ENCODE measurements at regions not wholly inside any gene's neighbourhood (a gene's known extent, or its start where the extent isn't known, plus 50 kb on each side); places are given as distances from the start of the nearest gene placed in this dataset.
A peak's percentile ranks its signal among the peaks of the same experiment; 100 is the strongest.

DNA sequence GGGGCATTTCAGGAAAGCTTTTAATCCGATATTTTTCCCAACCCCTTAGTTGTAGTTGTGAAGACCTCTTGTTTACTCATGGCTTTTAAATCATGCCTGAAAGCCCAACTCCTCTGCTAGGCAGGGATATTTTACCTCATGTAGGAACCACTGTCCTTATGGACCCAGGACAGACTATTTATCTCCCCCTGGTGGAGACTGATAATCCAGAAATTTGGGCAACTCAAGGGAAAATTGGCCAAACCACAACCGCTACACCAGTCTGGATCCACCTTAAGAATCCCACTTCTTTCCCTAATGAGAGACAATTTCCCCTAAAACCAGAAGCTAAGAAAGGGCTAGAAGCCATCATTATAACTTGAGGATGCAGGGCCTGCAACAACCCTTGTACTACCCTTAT is 248.1 kb upstream of the STAC start:
- Histone ChIP-seq H4K20me1 (replicated peaks in 1 of 2; ENCODE audit: control insufficient read depth in 1 of 2, insufficient read depth in 2 of 2, low read length in 2 of 2) (no peaks in the 10 kb centered on the region), H3K4ac (replicated peaks; ENCODE audit: insufficient read length, low read depth, low read length) (no peak overlapping the region), H3K9ac (replicated peaks in 1 of 4; ENCODE audit: extremely low read depth in 1 of 4, low read depth in 3 of 4, low read length in 3 of 4) (no peak overlapping the region), H2BK12ac (ENCODE audit: low read depth, low read length) (no peak overlapping the region), H2AFZ (ENCODE audit: low read length) (no peak overlapping the region), H3K9me3 (ENCODE audit: insufficient read depth in 2 of 2, low read depth in 1 of 2, low read length in 1 of 2) (peaks cover 0 to 4% of the 10 kb centered on the region in 2 experiments; a peak in 2 of 4 replicates), H3K4me3 (ENCODE audit: extremely low read depth in 1 of 4, insufficient read depth in 2 of 4, low read depth in 3 of 4, low read length in 4 of 4) (no peak overlapping the region), H3K23me2 (ENCODE audit: low read depth, low read length) (no peaks in the 10 kb centered on the region), H3K4me1 (replicated peaks in 1 of 4; ENCODE audit: control insufficient read depth in 3 of 4, insufficient read depth in 4 of 4, low read length in 3 of 4) (no peaks in the 10 kb centered on the region), H3K56ac (replicated peaks; ENCODE audit: insufficient read length, low read depth, low read length) (no peak overlapping the region), H2BK120ac (replicated peaks; ENCODE audit: low read depth, low read length) (no peak overlapping the region), H2BK15ac (ENCODE audit: low read length) (no peak overlapping the region), H3K14ac (ENCODE audit: insufficient read length) (no peak overlapping the region), H2BK20ac (ENCODE audit: low read length) (no peak overlapping the region), H3K27me3 (replicated peaks in 1 of 4; ENCODE audit: control insufficient read depth in 3 of 4, extremely low read depth in 1 of 4, insufficient read depth in 3 of 4, low read length in 3 of 4) (no peaks in the 10 kb centered on the region), H4K8ac (ENCODE audit: extremely low read depth, insufficient read depth, low read length) (no peak overlapping the region), H4K5ac (ENCODE audit: insufficient read length, low read depth, low read length) (no peak overlapping the region), H3K79me2 (ENCODE audit: control insufficient read depth in 1 of 2, insufficient read depth in 2 of 2, low read length in 2 of 2) (no peaks in the 10 kb centered on the region), H3K36me3 (ENCODE audit: control insufficient read depth in 2 of 4, insufficient read depth in 4 of 4, low read length in 3 of 4) (no peaks in the 10 kb centered on the region), H3K27ac (ENCODE audit: low read depth, low read length) (no peak overlapping the region), H3K23ac (ENCODE audit: insufficient read length) (no peak overlapping the region), H3K79me1 (ENCODE audit: low read depth, low read length) (no peaks in the 10 kb centered on the region), H4K91ac (replicated peaks; ENCODE audit: insufficient read length, low read length) (no peak overlapping the region), H3K4me2 (ENCODE audit: insufficient read depth in 1 of 2, low read depth in 2 of 2, low read length in 2 of 2) (no peak overlapping the region), H2BK5ac (ENCODE audit: low read depth, low read length) (no peak overlapping the region), H2AK5ac (ENCODE audit: low read depth, low read length) (no peak overlapping the region), H3K18ac (ENCODE audit: extremely low read depth, low read length) (no peak overlapping the region)
- CTCF ChIA-PET (ENCODE audit: partially characterized antibody) = interaction anchor here (1.5 to 2.3 kb wide), 2 partner anchors 31 to 166 kb away, joined by 3 to 9 read pairs; no protein-coding TSS in a partner anchor
- DNase-seq (ENCODE audit: low read depth in 1 of 2, low spot score in 2 of 2) (no peak), FAIRE-seq (no peak)
- TF ChIP-seq, protein P1, sequence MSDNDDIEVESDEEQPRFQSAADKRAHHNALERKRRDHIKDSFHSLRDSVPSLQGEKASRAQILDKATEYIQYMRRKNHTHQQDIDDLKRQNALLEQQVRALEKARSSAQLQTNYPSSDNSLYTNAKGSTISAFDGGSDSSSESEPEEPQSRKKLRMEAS (IDR thresholded peaks at IDR 0.05) = no peak
- no peak for TF ChIP-seq CBX8 (IDR thresholded peaks at IDR 0.05; ENCODE audit: borderline replicate concordance, low read depth, low read length)
- TF ChIP-seq RAD21 (IDR thresholded peaks at IDR 0.05 in 1 of 2, conservative IDR thresholded peaks at IDR 0.05 in 1 of 2; ENCODE audit: low read depth in 2 of 2, low read length in 2 of 2) = peak; percentile 37 to 38
- TF ChIP-seq, protein P2, sequence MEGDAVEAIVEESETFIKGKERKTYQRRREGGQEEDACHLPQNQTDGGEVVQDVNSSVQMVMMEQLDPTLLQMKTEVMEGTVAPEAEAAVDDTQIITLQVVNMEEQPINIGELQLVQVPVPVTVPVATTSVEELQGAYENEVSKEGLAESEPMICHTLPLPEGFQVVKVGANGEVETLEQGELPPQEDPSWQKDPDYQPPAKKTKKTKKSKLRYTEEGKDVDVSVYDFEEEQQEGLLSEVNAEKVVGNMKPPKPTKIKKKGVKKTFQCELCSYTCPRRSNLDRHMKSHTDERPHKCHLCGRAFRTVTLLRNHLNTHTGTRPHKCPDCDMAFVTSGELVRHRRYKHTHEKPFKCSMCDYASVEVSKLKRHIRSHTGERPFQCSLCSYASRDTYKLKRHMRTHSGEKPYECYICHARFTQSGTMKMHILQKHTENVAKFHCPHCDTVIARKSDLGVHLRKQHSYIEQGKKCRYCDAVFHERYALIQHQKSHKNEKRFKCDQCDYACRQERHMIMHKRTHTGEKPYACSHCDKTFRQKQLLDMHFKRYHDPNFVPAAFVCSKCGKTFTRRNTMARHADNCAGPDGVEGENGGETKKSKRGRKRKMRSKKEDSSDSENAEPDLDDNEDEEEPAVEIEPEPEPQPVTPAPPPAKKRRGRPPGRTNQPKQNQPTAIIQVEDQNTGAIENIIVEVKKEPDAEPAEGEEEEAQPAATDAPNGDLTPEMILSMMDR (IDR thresholded peaks at IDR 0.05; ENCODE audit: control extremely low read depth in 1 of 3, insufficient read depth in 1 of 3, low read depth in 1 of 3, low read length in 3 of 3) = peak in 2 of 3 experiments; percentile 14 to 38; a peak in 2 of 4 replicates
- TF ChIP-seq TAF1 (IDR thresholded peaks at IDR 0.05; ENCODE audit: low read depth, low read length) = no peak
- POLR2A ChIA-PET (ENCODE audit: partially characterized antibody) = no interaction called here
- WGBS, 2 experiments (ENCODE audit: extremely low coverage in 1 of 2, insufficient coverage in 1 of 2, insufficient read length in 1 of 2, insufficient replicate concordance in 2 of 2, low coverage in 1 of 2, low lambda C conversion rate in 2 of 2, missing lambda C conversion rate in 1 of 2) = 88% methylated on average over 2 of the region's 2 CpGs; no CpG with 5 or more reads in 1 of the 2 experiments

Data from H1 (cell line).